HG02852 (cell line): ENCODE measurements at regions not wholly inside any gene's neighbourhood (a gene's known extent, or its start where the extent isn't known, plus 50 kb on each side); places are given as distances from the start of the nearest gene placed in this dataset.
"Not testable (repeated sequence)": the region's sequence is repeated elsewhere in the genome, so short reads cannot be mapped to it uniquely, and the experiment has no call there.

Experiments
- ATAC-seq: cut with Tn5 transposase; IDR thresholded peaks from one replicate; pipeline ENCODE4 v1.9.1; 2021; ENCODE audit warnings: mild to moderate bottlenecking, moderate library complexity; ENCODE audit not compliant: unreplicated experiment

DNA sequence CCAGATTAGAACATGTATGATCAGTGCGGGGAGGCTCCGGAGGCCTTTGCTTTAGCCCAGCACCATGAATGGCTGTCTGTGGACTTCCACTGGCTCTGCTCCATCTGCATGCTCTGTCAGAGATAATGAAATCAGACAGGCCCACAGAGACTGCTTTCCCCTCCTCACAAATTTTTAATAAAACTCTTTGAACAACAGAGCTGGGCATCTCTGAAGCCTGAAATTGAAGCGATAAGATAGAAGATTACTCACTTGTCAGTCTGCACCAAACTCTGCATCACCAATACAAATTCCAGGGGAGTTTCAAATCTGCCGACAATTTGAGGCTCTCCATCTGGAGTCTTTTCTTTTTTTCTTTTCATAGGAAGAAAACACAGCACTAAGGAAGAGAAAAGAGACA, 110.0 kb downstream of the DYRK2 start:
- ATAC-seq = no peak

DNA sequence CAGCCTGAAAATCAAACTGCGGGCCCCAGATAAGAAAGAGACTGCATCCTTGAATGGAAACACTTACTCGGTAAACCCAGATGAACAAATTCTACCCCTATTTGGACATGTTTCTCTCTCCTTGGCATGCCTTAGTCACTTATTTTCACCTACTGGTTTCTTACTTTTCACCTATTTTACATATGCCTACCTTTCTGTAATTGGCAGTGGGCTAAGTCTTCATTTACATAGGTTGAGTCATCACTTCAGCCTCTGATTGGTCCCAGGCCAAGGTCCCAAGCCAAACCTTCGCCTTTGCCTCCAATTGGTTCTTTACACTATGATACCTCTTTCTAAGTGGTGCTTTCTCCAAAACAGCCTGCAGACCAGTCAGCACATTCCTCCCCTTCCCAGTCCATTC, 111.3 kb downstream of the DYRK2 start:
- ATAC-seq = no peak

DNA sequence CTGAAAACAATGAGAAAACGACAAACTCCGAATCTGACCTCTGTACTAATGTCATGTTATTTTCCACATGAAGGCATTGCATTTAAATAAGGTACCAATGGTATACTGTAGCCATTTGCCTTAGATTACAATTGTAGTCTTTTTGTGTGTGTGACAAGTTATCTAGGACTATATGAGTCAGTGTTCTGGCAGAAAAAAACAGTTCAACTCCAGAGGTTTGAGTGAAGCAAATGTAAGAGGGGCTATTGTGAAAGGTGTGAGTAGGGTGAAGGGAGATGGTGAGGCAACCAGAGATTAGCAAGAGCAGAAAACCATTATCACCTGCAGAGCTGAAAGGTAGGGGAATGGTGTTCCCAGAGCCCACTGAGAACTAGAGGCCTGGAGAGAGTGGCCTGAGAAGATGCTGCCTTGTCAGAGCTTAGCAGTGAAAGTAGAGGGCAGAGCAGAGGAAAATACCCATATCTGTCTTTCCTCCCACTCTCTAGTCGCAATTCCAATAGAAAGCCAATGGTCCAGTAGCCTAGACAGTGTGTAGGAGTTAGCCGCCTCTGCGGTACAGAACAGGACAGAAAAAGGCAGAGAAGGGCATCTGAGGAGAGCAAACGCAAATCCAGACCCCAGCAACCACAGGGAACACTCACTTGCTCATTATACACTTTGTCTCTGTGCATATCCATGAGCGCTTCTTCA, 112.2 kb downstream of the DYRK2 start:
- no peak for ATAC-seq

DNA sequence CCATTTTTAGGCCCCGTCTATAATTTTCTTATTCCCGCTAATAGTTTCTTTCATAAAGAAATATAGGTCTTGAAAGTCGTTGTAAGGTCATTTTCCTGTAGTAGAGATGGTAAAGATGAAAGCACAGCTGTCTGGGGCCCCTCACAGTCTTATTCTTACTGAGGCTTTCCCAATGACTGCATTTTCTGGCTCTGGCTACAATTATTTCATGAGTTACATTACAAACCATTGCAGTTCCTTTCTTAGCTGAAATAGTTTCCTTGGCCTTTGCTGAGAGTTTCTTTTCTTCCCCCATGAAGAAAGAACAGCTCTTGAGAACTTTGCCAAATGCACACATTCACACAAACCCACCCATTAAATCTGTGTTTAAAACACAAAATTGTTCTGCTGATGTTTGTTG, 113.0 kb downstream of the DYRK2 start:
- ATAC-seq = no peak

- no peak for ATAC-seq
These were observed 115.5 kb downstream of the DYRK2 start for GRCh38 chr12:67764055-67764454.

- no peak for ATAC-seq
These were observed 116.5 kb downstream of the DYRK2 start for GRCh38 chr12:67764946-67765619.

GRCh38 chr12:67765776-67766766, 117.5 kb downstream of the DYRK2 start:
- no peak for ATAC-seq

DNA sequence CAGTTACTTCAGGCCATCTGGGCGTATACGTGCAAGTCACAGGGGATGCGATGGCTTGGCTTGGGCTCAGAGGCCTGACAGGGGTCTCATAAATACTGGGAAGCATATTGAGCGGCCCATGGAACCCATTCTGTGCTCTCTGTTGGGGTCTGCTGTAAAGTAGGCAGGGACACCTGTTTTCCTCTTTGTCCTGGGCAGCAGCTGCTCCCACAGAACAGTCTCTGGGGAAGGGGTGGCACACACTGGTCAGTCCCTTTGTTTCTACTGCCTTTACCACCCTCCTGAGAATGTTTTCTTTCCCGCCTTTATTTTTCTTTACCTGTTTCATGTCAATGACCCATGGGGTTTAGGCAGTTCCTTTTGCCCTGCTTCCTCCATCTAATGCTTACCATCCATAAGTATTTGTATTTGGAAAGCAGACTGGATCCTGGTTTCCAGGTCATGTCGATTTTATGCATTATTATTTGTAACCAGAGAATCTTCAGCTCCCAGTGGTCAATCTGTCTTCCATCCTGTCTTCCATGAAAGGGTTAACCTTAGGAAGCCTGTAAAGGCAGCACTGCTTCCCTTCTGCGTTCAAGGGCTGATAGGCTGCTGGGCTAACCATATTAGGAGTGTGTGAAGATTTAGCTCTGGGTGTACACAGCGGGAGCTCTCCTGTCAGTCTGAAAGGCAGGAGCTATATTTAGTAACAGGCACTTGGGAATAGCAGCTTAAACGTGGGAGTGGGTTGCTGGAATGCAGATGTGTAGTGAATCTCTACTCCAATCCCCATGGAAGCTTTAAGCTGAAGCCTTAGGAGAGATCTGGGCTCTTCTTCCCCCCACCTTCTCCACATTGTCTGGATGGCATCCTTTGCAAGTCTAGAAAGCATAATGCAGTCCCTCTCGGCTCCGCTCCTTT, 124.0 kb downstream of the DYRK2 start:
- no peak for ATAC-seq

DNA sequence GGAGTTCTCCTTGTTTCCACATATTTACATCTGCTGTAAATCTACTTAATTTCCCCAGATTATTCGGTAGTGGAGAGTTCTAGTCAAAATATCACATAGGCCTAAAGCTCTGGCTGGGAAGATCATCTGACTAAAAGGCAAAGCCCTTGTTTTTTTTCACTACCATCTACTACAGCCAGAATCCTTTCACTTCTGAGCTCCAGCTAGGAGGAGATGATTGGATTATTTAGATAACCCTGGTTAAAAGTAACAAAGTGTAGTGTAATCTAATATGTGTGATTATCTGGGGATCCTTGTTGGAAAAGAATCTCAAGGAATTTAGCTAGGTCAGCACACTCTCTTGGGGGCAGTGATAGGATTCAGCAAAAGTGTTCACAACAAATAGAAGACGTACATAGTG, 125.4 kb downstream of the DYRK2 start:
- ATAC-seq = no peak

DNA sequence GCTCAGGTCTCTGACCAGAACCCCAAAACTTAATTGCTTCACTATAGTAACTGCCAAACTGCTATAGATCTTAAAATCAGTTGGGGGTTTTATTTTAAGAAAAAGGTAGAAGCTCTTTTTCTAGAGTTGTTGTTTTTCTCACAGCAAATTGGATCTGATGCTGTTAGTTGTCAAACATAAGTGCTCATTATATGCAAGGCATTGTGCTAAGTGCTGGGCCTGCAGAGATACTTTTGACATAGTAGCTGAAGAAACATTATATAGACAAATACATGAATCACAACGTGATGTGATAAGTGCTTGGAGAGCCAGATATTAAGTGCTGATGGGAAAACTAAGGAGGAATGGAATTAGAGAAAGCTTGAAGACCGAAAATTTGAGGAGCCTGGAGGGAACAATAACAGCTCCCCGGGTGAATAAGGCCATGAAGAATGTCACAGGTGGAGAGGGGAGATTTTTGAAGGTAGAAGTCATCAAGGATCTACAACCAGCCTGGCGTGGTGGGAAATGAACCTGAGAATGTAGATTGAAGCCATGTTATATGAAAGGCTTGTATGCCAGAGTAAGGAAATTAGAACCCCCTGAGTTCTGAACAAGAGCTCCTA, 126.5 kb downstream of the DYRK2 start:
- no peak for ATAC-seq

- no peak for ATAC-seq
These were observed 132.1 kb downstream of the DYRK2 start for GRCh38 chr12:67780580-67781084.

GRCh38 chr12:67782573-67782972, 134.0 kb downstream of the DYRK2 start:
- no peak for ATAC-seq

DNA sequence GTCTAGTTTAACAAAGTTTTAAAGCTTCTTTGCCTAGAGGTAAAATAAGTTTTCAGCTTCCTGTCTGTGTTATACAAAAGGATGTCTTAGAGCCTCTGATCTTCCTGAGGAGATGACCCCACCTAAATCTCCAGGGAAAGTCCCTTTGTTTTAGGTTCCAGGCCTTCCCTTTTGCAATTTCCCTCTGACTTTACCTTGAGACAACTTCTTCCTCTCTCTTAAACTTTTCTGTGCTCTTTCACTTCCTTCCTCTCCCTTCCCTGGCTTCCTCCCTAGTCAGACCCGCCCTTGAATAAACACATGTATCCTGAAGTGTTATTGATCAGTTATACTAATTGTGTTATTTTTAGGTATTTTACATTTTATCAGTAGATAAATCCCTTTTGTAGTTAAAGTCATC, 134.8 kb downstream of the DYRK2 start:
- ATAC-seq = no peak

DNA sequence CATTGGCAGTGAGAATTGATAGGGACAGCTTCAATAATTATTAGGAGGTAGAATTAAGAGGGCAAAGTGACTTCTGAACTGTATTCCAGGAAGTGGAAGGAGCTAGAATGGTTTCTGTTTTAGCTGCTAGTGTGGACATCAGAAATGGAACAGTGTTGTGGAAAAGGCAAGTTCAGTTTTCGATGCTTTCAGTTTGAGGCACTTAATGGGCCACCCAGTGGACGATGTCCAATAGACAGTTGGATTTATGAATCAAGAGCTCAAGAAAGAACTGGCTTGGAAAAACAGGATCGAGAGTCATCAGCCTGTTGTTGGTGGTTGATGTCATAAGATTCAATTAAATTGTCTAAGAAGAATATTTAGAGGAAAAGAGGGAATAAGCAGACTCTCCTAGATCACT, 136.3 kb downstream of the DYRK2 start:
- ATAC-seq = no peak

- no peak for ATAC-seq
These were observed 137.5 kb downstream of the DYRK2 start for GRCh38 chr12:67786086-67786485.

DNA sequence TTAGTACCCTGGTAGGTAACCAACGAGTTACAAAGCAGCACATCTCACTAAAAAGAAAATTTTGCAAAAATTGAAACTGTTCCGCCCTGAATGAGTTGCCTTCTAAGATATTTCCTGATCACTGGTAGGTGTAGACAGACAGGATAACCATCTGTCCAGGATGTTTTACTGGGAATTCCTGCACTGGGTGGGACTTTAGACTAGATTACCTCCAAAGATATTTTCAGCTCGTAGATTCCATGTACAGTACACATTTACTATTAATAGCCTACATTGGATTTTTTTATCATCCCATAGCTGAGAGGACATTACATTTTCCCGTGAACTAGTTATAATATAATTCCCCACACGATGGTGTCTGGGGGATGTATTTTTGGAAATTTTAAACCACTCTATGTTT, 139.6 kb downstream of the DYRK2 start:
- no peak for ATAC-seq

- ATAC-seq = no peak
These were observed 140.7 kb downstream of the DYRK2 start for GRCh38 chr12:67789266-67789665.

DNA sequence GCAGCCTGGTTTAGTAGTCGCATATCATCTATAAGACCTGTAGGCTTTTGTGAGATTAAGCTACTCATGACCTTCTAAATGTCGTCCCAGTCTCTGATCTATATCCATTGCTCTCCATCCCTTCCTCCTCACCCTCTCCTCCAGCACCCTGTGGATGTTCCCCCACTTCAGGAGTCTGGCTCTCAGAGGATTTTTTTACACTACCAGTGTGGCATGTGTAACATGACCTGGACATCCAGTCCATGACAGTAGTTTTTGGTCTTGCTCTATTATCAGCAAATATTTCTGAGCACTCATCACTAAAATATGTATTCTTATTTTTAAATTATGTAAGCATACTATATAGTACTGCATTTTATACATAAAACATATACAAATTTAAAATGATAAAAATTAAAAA, 142.1 kb downstream of the DYRK2 start:
- ATAC-seq = no peak

GRCh38 chr12:67791362-67791761, 142.8 kb downstream of the DYRK2 start:
- not testable (repeated sequence) for ATAC-seq

- ATAC-seq = no peak
These were observed 143.6 kb downstream of the DYRK2 start for GRCh38 chr12:67792185-67792584.
